Stromal cell of bone marrow (primary cell): ENCODE measurements at regions not wholly inside any gene's neighbourhood (a gene's known extent, or its start where the extent isn't known, plus 50 kb on each side); places are given as distances from the start of the nearest gene placed in this dataset.
A peak's percentile ranks its signal among the peaks of the same experiment; 100 is the strongest.

Experiments used
- DNase-seq: peaks from one replicate; pipeline ENCODE4 v3.0.0-alpha.2; 2012; ENCODE audit warnings: low read depth

- DNase-seq: peak; percentile 80
Observed at GRCh38 chr9:87280421-87280820, 217.2 kb upstream of the DAPK1 start.

- no peak for DNase-seq
Observed at GRCh38 chr9:87282538-87282937, 215.1 kb upstream of the DAPK1 start.

GRCh38 chr9:87283585-87283984 lies 214.1 kb upstream of the DAPK1 start:
- no peak for DNase-seq

- DNase-seq: no peak
Observed at GRCh38 chr9:87285183-87285850, 212.3 kb upstream of the DAPK1 start.

GRCh38 chr9:87286506-87286905 lies 211.2 kb upstream of the DAPK1 start:
- DNase-seq: no peak

- DNase-seq: no peak
Observed at GRCh38 chr9:87290241-87291052, 207.2 kb upstream of the DAPK1 start.

GRCh38 chr9:87292449-87293191 lies 205.0 kb upstream of the DAPK1 start:
- no peak for DNase-seq

- no peak for DNase-seq
Observed at GRCh38 chr9:87294126-87294525, 203.5 kb upstream of the DAPK1 start.

GRCh38 chr9:87300915-87301314 lies 196.8 kb upstream of the DAPK1 start:
- no peak for DNase-seq

- DNase-seq: no peak
Observed at GRCh38 chr9:87301371-87301770, 196.3 kb upstream of the DAPK1 start.

GRCh38 chr9:87305151-87305550 lies 192.5 kb upstream of the DAPK1 start:
- no peak for DNase-seq

GRCh38 chr9:87306006-87306405 lies 191.7 kb upstream of the DAPK1 start:
- DNase-seq: no peak

- peak; percentile 63 for DNase-seq
Observed at GRCh38 chr9:87307848-87308247, 189.8 kb upstream of the DAPK1 start.

- DNase-seq: no peak
Observed at GRCh38 chr9:87309236-87309635, 188.4 kb upstream of the DAPK1 start.

- DNase-seq: no peak
Observed at GRCh38 chr9:87310827-87311523, 186.7 kb upstream of the DAPK1 start.

- DNase-seq: no peak
Observed at GRCh38 chr9:87319656-87320055, 178.0 kb upstream of the DAPK1 start.

- DNase-seq: no peak
Observed at GRCh38 chr9:87320146-87320884, 177.4 kb upstream of the DAPK1 start.

GRCh38 chr9:87322840-87323635 lies 174.6 kb upstream of the DAPK1 start:
- DNase-seq: peak; percentile 79

GRCh38 chr9:87323928-87324327 lies 173.7 kb upstream of the DAPK1 start:
- no peak for DNase-seq

- peak; percentile 50 for DNase-seq
Observed at GRCh38 chr9:87324613-87325194, 173.0 kb upstream of the DAPK1 start.
